A549 (cell line): ENCODE measurements at regions not wholly inside any gene's neighbourhood (a gene's known extent, or its start where the extent isn't known, plus 50 kb on each side); places are given as distances from the start of the nearest gene placed in this dataset.

Experiments used
- CEBPB ChIP-seq, 2 experiments: fragments of >200 bp in 1 of 2; sonication (Bioruptor Twin) in 1 of 2; formaldehyde crosslinking in 1 of 2; IDR thresholded peaks; 2 replicates each; pipeline ENCODE4 v1.6.1; 2012 to 2016
- CTCF ChIP-seq: fragments of >200 bp; sonication (Bioruptor Twin); formaldehyde crosslinking; IDR thresholded peaks from 3 replicates; pipeline ENCODE4 v1.5.1; 2016
- EP300 ChIP-seq, 2 experiments: fragments of >200 bp; sonication (Bioruptor Twin); formaldehyde crosslinking; IDR thresholded peaks; 2 replicates in 1 of 2; 3 replicates in 1 of 2; pipeline ENCODE4 v1.6.1; 2016 to 2017
- HOXA7 ChIP-seq: fragments of 250-450 bp; sonication (Bioruptor Pico); IDR thresholded peaks from 2 replicates; pipeline ENCODE4 v1.5.0; 2020; ENCODE audit warnings: mild to moderate bottlenecking, moderate library complexity
- MAZ ChIP-seq: fragments of 150-350 bp; IDR thresholded peaks from 2 replicates; pipeline ENCODE4 v1.6.1; 2014; ENCODE audit warnings: antibody characterized with exemption, low read depth, low read length, borderline replicate concordance
- NR3C1 ChIP-seq: fragments of >200 bp; sonication (Bioruptor Twin); formaldehyde crosslinking; IDR thresholded peaks from 3 replicates; pipeline ENCODE4 v1.6.1; 2017
- POLR2A ChIP-seq: IDR thresholded peaks from 2 replicates; pipeline ENCODE4 v1.6.1; 2012; ENCODE audit warnings: mild to moderate bottlenecking, low read length
- RCOR1 ChIP-seq: fragments of 150-350 bp; IDR thresholded peaks from 2 replicates; pipeline ENCODE4 v1.6.1; 2014; ENCODE audit warnings: antibody characterized with exemption, low read length, low read depth
- USF2 ChIP-seq: fragments of 450-650 bp; IDR thresholded peaks from 2 replicates; pipeline ENCODE4 v1.6.1; 2014; ENCODE audit warnings: antibody characterized with exemption
- ZNF302 ChIP-seq: fragments of 250-450 bp; sonication (Bioruptor Pico); IDR thresholded peaks from 2 replicates; pipeline ENCODE4 v1.9.0; 2021; ENCODE audit warnings: inconsistent platforms, mild to moderate bottlenecking, moderate library complexity

- TF ChIP-seq MAZ (no peak), ZNF302 (CRISPR knock-in tag) (no peak), POLR2A (no peak), CTCF (no peak), EP300 (IDR thresholded peaks at IDR 0.05) (no peak), NR3C1 (no peak), USF2 (no peak), CEBPB (IDR thresholded peaks at IDR 0.05) (no peak), RCOR1 (no peak), HOXA7 (CRISPR knock-in tag) (no peak)
Observed at GRCh38 chr12:131309700-131310099, 356.0 kb downstream of the ADGRD1 start.
